Urinary bladder (tissue), 3 donors: ENCODE measurements at regions not wholly inside any gene's neighbourhood (a gene's known extent, or its start where the extent isn't known, plus 50 kb on each side); places are given as distances from the start of the nearest gene placed in this dataset.

Experiments used
- DNase-seq: peaks from one replicate; pipeline ENCODE4 v3.0.0-alpha.2; 2015; ENCODE audit errors: extremely low spot score
- H3K27ac ChIP-seq: one replicate; pipeline ENCODE4 v1.5.1; 2013; ENCODE audit warnings: low read depth, mild to moderate bottlenecking, moderate library complexity
- H3K36me3 ChIP-seq: one replicate; pipeline ENCODE4 v1.6.1; 2013; ENCODE audit warnings: mild to moderate bottlenecking, moderate library complexity; ENCODE audit not compliant: insufficient read depth
- H3K4me1 ChIP-seq: one replicate; pipeline ENCODE4 v1.6.1; 2013; ENCODE audit warnings: mild to moderate bottlenecking, moderate library complexity; ENCODE audit not compliant: insufficient read depth
- H3K4me3 ChIP-seq: one replicate; pipeline ENCODE4 v1.5.1; 2013; ENCODE audit warnings: low read depth, low read length
- WGBS: extraction: QIAGEN DNeasy Blood & Tissue Kit; methylation state at CpG from one replicate; pipeline ENCODE4 v1.1.7; 2013; 5-methylcytosine and 5-hydroxymethylcytosine counted together
- donor health status: healthy with polysubstance abuse.
- donor health status: healthy.

GRCh38 chr2:30331038-30331437 lies 99.7 kb downstream of the LBH start:
- H3K36me3 ChIP-seq: no peaks in the 10 kb centered on the region
- no peak overlapping the region for H3K4me3 ChIP-seq
- WGBS: 95% methylated on average over 4 of the region's 4 CpGs
- H3K27ac ChIP-seq: no peak overlapping the region
- H3K4me1 ChIP-seq: no peaks in the 10 kb centered on the region
- no peak for DNase-seq

- Histone ChIP-seq H3K4me1 (peaks cover 1% of the 10 kb centered on the region), H3K36me3 (no peaks in the 10 kb centered on the region), H3K27ac (no peak overlapping the region), H3K4me3 (no peak overlapping the region)
- no peak for DNase-seq
- 92% methylated on average over 7 of the region's 7 CpGs for WGBS
These were observed 100.5 kb downstream of the LBH start for GRCh38 chr2:30331869-30332268.

- 88% methylated on average over 4 of the region's 4 CpGs for WGBS
- Histone ChIP-seq H3K27ac (no peak overlapping the region), H3K36me3 (no peaks in the 10 kb centered on the region), H3K4me1 (peaks cover 1% of the 10 kb centered on the region), H3K4me3 (no peak overlapping the region)
- DNase-seq: no peak
These were observed 101.6 kb downstream of the LBH start for GRCh38 chr2:30332791-30333453.

GRCh38 chr2:30334762-30335363 lies 103.5 kb downstream of the LBH start:
- 77% methylated on average over 3 of the region's 3 CpGs for WGBS
- DNase-seq: no peak
- H3K27ac ChIP-seq: no peak overlapping the region
- H3K36me3 ChIP-seq: no peaks in the 10 kb centered on the region
- peaks cover 1% of the 10 kb centered on the region for H3K4me1 ChIP-seq
- no peak overlapping the region for H3K4me3 ChIP-seq

GRCh38 chr2:30336084-30336483 lies 104.8 kb downstream of the LBH start:
- Histone ChIP-seq H3K4me3 (no peak overlapping the region), H3K36me3 (no peaks in the 10 kb centered on the region), H3K27ac (no peak overlapping the region), H3K4me1 (peaks cover 1% of the 10 kb centered on the region)
- WGBS: 75% methylated on average over 2 of the region's 2 CpGs
- DNase-seq: no peak

GRCh38 chr2:30336978-30337841 lies 105.9 kb downstream of the LBH start:
- Histone ChIP-seq H3K4me1 (peaks cover 1% of the 10 kb centered on the region), H3K36me3 (no peaks in the 10 kb centered on the region), H3K27ac (peak overlapping the region; percentile 47), H3K4me3 (no peak overlapping the region)
- DNase-seq: no peak
- WGBS: 86% methylated on average over 16 of the region's 16 CpGs

- Histone ChIP-seq H3K4me1 (peaks cover 1% of the 10 kb centered on the region), H3K4me3 (no peak overlapping the region), H3K27ac (no peak overlapping the region), H3K36me3 (no peaks in the 10 kb centered on the region)
- WGBS: 65% methylated on average over 3 of the region's 3 CpGs
- no peak for DNase-seq
These were observed 107.1 kb downstream of the LBH start for GRCh38 chr2:30338475-30338874.

GRCh38 chr2:30339071-30339470 lies 107.7 kb downstream of the LBH start:
- Histone ChIP-seq H3K27ac (no peak overlapping the region), H3K4me1 (peaks cover 1% of the 10 kb centered on the region), H3K4me3 (no peak overlapping the region), H3K36me3 (no peaks in the 10 kb centered on the region)
- no peak for DNase-seq
- 97% methylated on average over 4 of the region's 4 CpGs for WGBS

- H3K36me3 ChIP-seq: no peaks in the 10 kb centered on the region
- no peaks in the 10 kb centered on the region for H3K4me1 ChIP-seq
- no peak for DNase-seq
- no peak overlapping the region for H3K4me3 ChIP-seq
- no peak overlapping the region for H3K27ac ChIP-seq
- 92% methylated on average over 8 of the region's 8 CpGs for WGBS
These were observed 105.4 kb upstream of the LCLAT1 start for GRCh38 chr2:30341500-30342267.

- Histone ChIP-seq H3K27ac (no peak overlapping the region), H3K4me3 (no peak overlapping the region), H3K36me3 (no peaks in the 10 kb centered on the region), H3K4me1 (no peaks in the 10 kb centered on the region)
- WGBS: 33% methylated on average over 21 of the region's 21 CpGs
- DNase-seq: no peak
These were observed 100.4 kb upstream of the LCLAT1 start for GRCh38 chr2:30346471-30347169.

- WGBS: 91% methylated on average over 3 of the region's 3 CpGs
- no peak for DNase-seq
- H3K4me3 ChIP-seq: no peak overlapping the region
- H3K27ac ChIP-seq: no peak overlapping the region
- H3K36me3 ChIP-seq: no peaks in the 10 kb centered on the region
- no peaks in the 10 kb centered on the region for H3K4me1 ChIP-seq
These were observed 98.2 kb upstream of the LCLAT1 start for GRCh38 chr2:30348825-30349224.

- Histone ChIP-seq H3K36me3 (no peaks in the 10 kb centered on the region), H3K4me3 (no peak overlapping the region), H3K4me1 (no peaks in the 10 kb centered on the region), H3K27ac (no peak overlapping the region)
- DNase-seq: no peak
- WGBS: 89% methylated on average over 7 of the region's 7 CpGs
These were observed 97.4 kb upstream of the LCLAT1 start for GRCh38 chr2:30349691-30350090.

- no peak overlapping the region for H3K4me3 ChIP-seq
- H3K4me1 ChIP-seq: no peaks in the 10 kb centered on the region
- H3K27ac ChIP-seq: no peak overlapping the region
- 75% methylated on average over 9 of the region's 9 CpGs for WGBS
- no peak for DNase-seq
- no peaks in the 10 kb centered on the region for H3K36me3 ChIP-seq
These were observed 95.9 kb upstream of the LCLAT1 start for GRCh38 chr2:30351116-30351515.
